HCT116 (cell line): ENCODE measurements at regions not wholly inside any gene's neighbourhood (a gene's known extent, or its start where the extent isn't known, plus 50 kb on each side); places are given as distances from the start of the nearest gene placed in this dataset.

Experiments
- ATAC-seq: fragments of 200-7000 bp; cut with Tn5 transposase; 2 replicates; pipeline ENCODE4 v1.9.1; 2020; ENCODE audit warnings: mild to moderate bottlenecking, moderate library complexity
- BruUV-seq: library from RNA; stranded (reverse); fragments of 400-500 nt; replicated peaks from 2 replicates; lab custom pipeline; 2021; lab: Mats Ljungman, UMichigan
- CTCF ChIA-PET: fragments of 300-600 bp; sonication (Branson Sonifier 250); formaldehyde crosslinking; loops from one replicate; lab custom pipeline; 2021; ENCODE audit warnings: antibody characterized with exemption; lab: Charles Lee
- POLR2A ChIA-PET: fragments of 300-600, 350-600 bp; sonication (Branson Sonifier 250); formaldehyde crosslinking; loops from one replicate; lab custom pipeline; 2021; ENCODE audit warnings: antibody characterized with exemption; lab: Charles Lee
- RAD21 ChIA-PET, 2 experiments: fragments of 300-600 bp; sonication (Branson Sonifier 250); formaldehyde crosslinking; loops; one replicate each; lab custom pipeline; 2023; ENCODE audit warnings: low total read pairs in 2 of 2; ENCODE audit not compliant: uncharacterized antibody in 2 of 2, unreplicated experiment in 2 of 2, low non-redundant PET in 1 of 2; lab: Charles Lee
- DNase-seq: peaks from one replicate; pipeline ENCODE4 v3.0.0-alpha.2; 2010; ENCODE audit warnings: low read depth, low spot score
- H2AFZ ChIP-seq: fragments of 200-600 bp; shearing (Covaris generic), sonication (generic); 2 replicates; pipeline ENCODE4 v1.6.1; 2017; ENCODE audit warnings: low read depth, mixed run types, mixed read lengths, antibody characterized with exemption, low read length; ENCODE audit not compliant: poor library complexity, severe bottlenecking
- H3K27ac ChIP-seq: 2 replicates; pipeline ENCODE4 v1.5.1; 2012; ENCODE audit warnings: low read depth, low read length
- H3K27me3 ChIP-seq: fragments of 200-600 bp; sonication (generic); 2 replicates; pipeline ENCODE4 v1.6.1; 2016; ENCODE audit warnings: mixed run types, low read length, mixed read lengths; ENCODE audit not compliant: insufficient read depth
- H3K36me3 ChIP-seq, 2 experiments: fragments of 200-500 bp in 1 of 2; fragments of 200-600 bp in 1 of 2; sonication (Bioruptor generic) in 1 of 2; sonication (generic) in 1 of 2; 2 replicates each; pipeline versions ENCODE4 v1.5.1 to v1.6.1; 2014 to 2016; ENCODE audit warnings: low read length in 2 of 2, inconsistent platforms in 1 of 2, mixed read lengths in 1 of 2, mixed run types in 1 of 2; ENCODE audit not compliant: insufficient read depth in 2 of 2, control insufficient read depth in 1 of 2
- H3K4me1 ChIP-seq, 2 experiments: fragments of 200-600 bp in 1 of 2; sonication (generic) in 1 of 2; 2 replicates each; pipeline versions ENCODE4 v1.5.1 to v1.6.1; 2012 to 2017; ENCODE audit warnings: low read length in 2 of 2, inconsistent platforms in 1 of 2, mild to moderate bottlenecking in 1 of 2, mixed read lengths in 1 of 2, mixed run types in 1 of 2, moderate library complexity in 1 of 2; ENCODE audit not compliant: insufficient read depth in 2 of 2, control insufficient read depth in 1 of 2
- H3K4me2 ChIP-seq: fragments of 200-600 bp; sonication (generic); 2 replicates; pipeline ENCODE4 v1.6.1; 2017; ENCODE audit warnings: mixed run types, low read length, mixed read lengths
- H3K4me3 ChIP-seq, 2 experiments: fragments of 200-600 bp in 1 of 2; sonication (generic) in 1 of 2; replicated peaks in 1 of 2; 2 replicates each; pipeline ENCODE4 v1.5.1; 2011 to 2016; ENCODE audit warnings: low read length in 2 of 2, control low read depth in 1 of 2, low read depth in 1 of 2, mild to moderate bottlenecking in 1 of 2, mixed read lengths in 1 of 2, mixed run types in 1 of 2
- H3K79me2 ChIP-seq: fragments of 200-600 bp; sonication (generic); 2 replicates; pipeline ENCODE4 v1.6.1; 2017; ENCODE audit warnings: mild to moderate bottlenecking, mixed run types, low read length, moderate library complexity, mixed read lengths; ENCODE audit not compliant: insufficient read depth
- H3K9ac ChIP-seq: fragments of 200-600 bp; sonication (generic); 2 replicates; pipeline ENCODE4 v1.6.1; 2016; ENCODE audit warnings: low read length, mixed read lengths
- H3K9me2 ChIP-seq: fragments of 200-600 bp; sonication (generic), shearing (Covaris generic); 2 replicates; pipeline ENCODE4 v1.6.1; 2017; ENCODE audit warnings: mixed run types, mild to moderate bottlenecking, moderate library complexity; ENCODE audit not compliant: insufficient read depth
- H3K9me3 ChIP-seq, 2 experiments: fragments of 200-500 bp in 1 of 2; fragments of 200-600 bp in 1 of 2; sonication (Bioruptor generic) in 1 of 2; sonication (generic) in 1 of 2; 2 replicates each; pipeline ENCODE4 v1.6.1; 2014 to 2017; ENCODE audit warnings: low read length in 2 of 2, mixed read lengths in 2 of 2, inconsistent platforms in 1 of 2, low read depth in 1 of 2, mild to moderate bottlenecking in 1 of 2, mixed run types in 1 of 2, moderate library complexity in 1 of 2; ENCODE audit not compliant: control insufficient read depth in 1 of 2, insufficient read depth in 1 of 2
- H4K20me1 ChIP-seq: fragments of 200-600 bp; sonication (generic), shearing (Covaris generic); 2 replicates; pipeline ENCODE4 v1.6.1; 2017; ENCODE audit warnings: mixed run types, mild to moderate bottlenecking, moderate library complexity; ENCODE audit not compliant: insufficient read depth
- ELF1 ChIP-seq: IDR thresholded peaks from 2 replicates; pipeline ENCODE4 v1.6.1; 2012; ENCODE audit warnings: low read depth, borderline replicate concordance
- EZH2 ChIP-seq: fragments of 200-600 bp; sonication (generic); IDR thresholded peaks from 2 replicates; pipeline ENCODE4 v1.6.1; 2017; ENCODE audit warnings: antibody characterized with exemption, mixed run types
- FOSL1 ChIP-seq: IDR thresholded peaks from 2 replicates; pipeline ENCODE4 v1.6.1; 2012; ENCODE audit warnings: low read depth
- POLR2AphosphoS5 ChIP-seq: IDR thresholded peaks from 2 replicates; pipeline ENCODE4 v1.6.1; 2011; ENCODE audit warnings: mild to moderate bottlenecking, low read depth, low read length, moderate library complexity
- RAD21 ChIP-seq: IDR thresholded peaks from 2 replicates; pipeline ENCODE4 v1.6.1; 2012; ENCODE audit warnings: low read depth, mild to moderate bottlenecking
- SP1 ChIP-seq: IDR thresholded peaks from 2 replicates; pipeline ENCODE4 v1.6.1; 2012; ENCODE audit warnings: low read depth
- YY1 ChIP-seq: IDR thresholded peaks from 2 replicates; pipeline ENCODE4 v1.6.1; 2011; ENCODE audit warnings: low read length, low read depth, moderate library complexity, mild to moderate bottlenecking; ENCODE audit not compliant: insufficient replicate concordance; ENCODE audit errors: extremely low read depth
- intact Hi-C: fragments of 100-400 bp; cut with micrococcal nuclease; formaldehyde crosslinking; loops from 2 replicates; pipeline ENCODE4 v1.10.0; 2022
- TF ChIP-seq, protein P1 (sequence below), 3 experiments: fragments of 200-600 bp in 1 of 3; sonication (generic) in 1 of 3; IDR thresholded peaks in 2 of 3; conservative IDR thresholded peaks in 1 of 3; 2 replicates each; pipeline ENCODE4 v1.5.1; 2012 to 2017; ENCODE audit warnings: low read depth in 2 of 3, low read length in 2 of 3, antibody characterized with exemption in 1 of 3, borderline replicate concordance in 1 of 3, control low read depth in 1 of 3, mild to moderate bottlenecking in 1 of 3, mixed read lengths in 1 of 3, mixed run types in 1 of 3, moderate library complexity in 1 of 3; ENCODE audit not compliant: insufficient read depth in 1 of 3
- TF ChIP-seq, protein P2 (sequence below): IDR thresholded peaks from 2 replicates; pipeline ENCODE4 v1.6.1; 2012
- TF ChIP-seq, protein P3 (sequence below): IDR thresholded peaks from 2 replicates; pipeline ENCODE4 v1.6.1; 2012

DNA sequence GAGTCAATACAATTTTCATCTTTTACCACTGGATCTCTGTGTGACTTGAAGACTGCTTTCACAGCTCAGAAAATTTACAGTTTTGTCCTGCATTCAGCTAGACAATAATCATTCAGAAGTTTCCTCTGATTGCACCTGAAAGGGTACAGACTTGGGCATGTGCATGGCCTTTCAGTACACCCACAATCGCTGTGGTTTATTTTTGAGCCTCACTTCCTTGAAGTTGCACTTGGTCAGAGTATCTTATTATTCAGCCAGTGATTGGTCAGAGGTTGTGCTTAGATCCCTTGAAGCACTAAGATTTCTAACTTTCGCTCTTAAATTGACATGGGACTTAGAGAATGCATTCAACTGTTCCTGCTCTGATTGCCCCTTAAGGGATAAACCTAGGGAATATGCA lies 508.2 kb downstream of the FAM181B start:
- H3K27ac ChIP-seq = no peak overlapping the region
- no peak overlapping the region for H2AFZ ChIP-seq
- no peaks in the 10 kb centered on the region for H4K20me1 ChIP-seq
- intact Hi-C loops = no loop called here
- H3K4me1 ChIP-seq = no peaks in the 10 kb centered on the region
- no peaks in the 10 kb centered on the region for H3K79me2 ChIP-seq
- BruUV-seq = no TSS peak
- RAD21 ChIA-PET = no interaction called here
- DNase-seq (no peak), ATAC-seq (no peak)
- no peaks in the 10 kb centered on the region for H3K36me3 ChIP-seq
- POLR2A ChIA-PET = no interaction called here
- H3K9ac ChIP-seq = no peak overlapping the region
- CTCF ChIA-PET = no interaction called here
- no peak overlapping the region for H3K4me2 ChIP-seq
- no peak overlapping the region for H3K4me3 ChIP-seq
- no peaks in the 10 kb centered on the region for H3K27me3 ChIP-seq
- TF ChIP-seq EZH2 (no peak), ELF1 (no peak), FOSL1 (no peak), YY1 (no peak), POLR2AphosphoS5 (no peak), RAD21 (no peak), SP1 (no peak)
- TF ChIP-seq, protein P1, sequence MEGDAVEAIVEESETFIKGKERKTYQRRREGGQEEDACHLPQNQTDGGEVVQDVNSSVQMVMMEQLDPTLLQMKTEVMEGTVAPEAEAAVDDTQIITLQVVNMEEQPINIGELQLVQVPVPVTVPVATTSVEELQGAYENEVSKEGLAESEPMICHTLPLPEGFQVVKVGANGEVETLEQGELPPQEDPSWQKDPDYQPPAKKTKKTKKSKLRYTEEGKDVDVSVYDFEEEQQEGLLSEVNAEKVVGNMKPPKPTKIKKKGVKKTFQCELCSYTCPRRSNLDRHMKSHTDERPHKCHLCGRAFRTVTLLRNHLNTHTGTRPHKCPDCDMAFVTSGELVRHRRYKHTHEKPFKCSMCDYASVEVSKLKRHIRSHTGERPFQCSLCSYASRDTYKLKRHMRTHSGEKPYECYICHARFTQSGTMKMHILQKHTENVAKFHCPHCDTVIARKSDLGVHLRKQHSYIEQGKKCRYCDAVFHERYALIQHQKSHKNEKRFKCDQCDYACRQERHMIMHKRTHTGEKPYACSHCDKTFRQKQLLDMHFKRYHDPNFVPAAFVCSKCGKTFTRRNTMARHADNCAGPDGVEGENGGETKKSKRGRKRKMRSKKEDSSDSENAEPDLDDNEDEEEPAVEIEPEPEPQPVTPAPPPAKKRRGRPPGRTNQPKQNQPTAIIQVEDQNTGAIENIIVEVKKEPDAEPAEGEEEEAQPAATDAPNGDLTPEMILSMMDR (IDR thresholded peaks at IDR 0.05 in 2 of 3, conservative IDR thresholded peaks at IDR 0.05 in 1 of 3; ENCODE audit: borderline replicate concordance in 1 of 3, insufficient read depth in 1 of 3, low read depth in 2 of 3, low read length in 2 of 3) = no peak
- TF ChIP-seq, protein P2, sequence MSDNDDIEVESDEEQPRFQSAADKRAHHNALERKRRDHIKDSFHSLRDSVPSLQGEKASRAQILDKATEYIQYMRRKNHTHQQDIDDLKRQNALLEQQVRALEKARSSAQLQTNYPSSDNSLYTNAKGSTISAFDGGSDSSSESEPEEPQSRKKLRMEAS = no peak
- TF ChIP-seq, protein P3, sequence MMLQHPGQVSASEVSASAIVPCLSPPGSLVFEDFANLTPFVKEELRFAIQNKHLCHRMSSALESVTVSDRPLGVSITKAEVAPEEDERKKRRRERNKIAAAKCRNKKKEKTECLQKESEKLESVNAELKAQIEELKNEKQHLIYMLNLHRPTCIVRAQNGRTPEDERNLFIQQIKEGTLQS = no peak
- TF ChIP-seq, all 23 proteins: peak for 0
- Histone ChIP-seq H3K9me2 (no peaks in the 10 kb centered on the region), H3K9me3 (peaks cover 0 to 18% of the 10 kb centered on the region in 2 experiments; a peak in 3 of 4 replicates)
